ENCODE measurements at regions not wholly inside any gene's neighbourhood (a gene's known extent, or its start where the extent isn't known, plus 50 kb on each side); places are given as distances from the start of the nearest gene placed in this dataset.

GRCh38 chr4:115851918-115852766, 738.7 kb upstream of the NDST4 start:
- TF ChIP-seq SPI1 (IDR thresholded peaks at IDR 0.05; ENCODE audit: borderline replicate concordance, low read depth) (no peak), CTCF (IDR thresholded peaks at IDR 0.05; ENCODE audit: insufficient read depth, low read length) (peak; percentile 37), GABPA (IDR thresholded peaks at IDR 0.05; ENCODE audit: low read depth) (no peak), REST (IDR thresholded peaks at IDR 0.05; ENCODE audit: insufficient replicate concordance, low read depth) (no peak), POLR2AphosphoS5 (IDR thresholded peaks at IDR 0.05; ENCODE audit: low read depth) (no peak)
- peak; percentile 13 to 62 for DNase-seq (ENCODE audit: low read depth in 1 of 2, low spot score in 1 of 2)

GRCh38 chr4:115850799-115851509, 737.5 kb upstream of the NDST4 start:
- Histone ChIP-seq H3K27ac (replicated peaks) (no peak overlapping the region), H3K27me3 (ENCODE audit: insufficient read depth, poor library complexity, severe bottlenecking) (no peaks in the 10 kb centered on the region), H3K4me3 (replicated peaks; ENCODE audit: insufficient read depth, low read length) (no peak overlapping the region)
- DNase-seq (ENCODE audit: low read depth in 1 of 2, low spot score in 1 of 2): no peak
- TF ChIP-seq REST (IDR thresholded peaks at IDR 0.05; ENCODE audit: insufficient replicate concordance, low read depth) (no peak), CTCF (IDR thresholded peaks at IDR 0.05; ENCODE audit: insufficient read depth, low read length) (no peak), SPI1 (IDR thresholded peaks at IDR 0.05; ENCODE audit: borderline replicate concordance, low read depth) (no peak), GABPA (IDR thresholded peaks at IDR 0.05; ENCODE audit: low read depth) (no peak), POLR2AphosphoS5 (IDR thresholded peaks at IDR 0.05; ENCODE audit: low read depth) (no peak)

More at GRCh38 chr4:115851918-115852766, 738.7 kb upstream of the NDST4 start:
- Histone ChIP-seq H3K27me3 (ENCODE audit: insufficient read depth, poor library complexity, severe bottlenecking) (no peaks in the 10 kb centered on the region), H3K27ac (replicated peaks) (no peak overlapping the region), H3K4me3 (replicated peaks; ENCODE audit: insufficient read depth, low read length) (no peak overlapping the region)

GRCh38 chr4:115844180-115844579, 730.8 kb upstream of the NDST4 start:
- no peak for TF ChIP-seq SPI1 (IDR thresholded peaks at IDR 0.05; ENCODE audit: borderline replicate concordance, low read depth)
- TF ChIP-seq POLR2AphosphoS5 (IDR thresholded peaks at IDR 0.05; ENCODE audit: low read depth): no peak
- no peak for TF ChIP-seq CTCF (IDR thresholded peaks at IDR 0.05; ENCODE audit: insufficient read depth, low read length)
- no peak for TF ChIP-seq GABPA (IDR thresholded peaks at IDR 0.05; ENCODE audit: low read depth)
- Histone ChIP-seq H3K27ac (replicated peaks) (no peak overlapping the region), H3K4me3 (replicated peaks; ENCODE audit: insufficient read depth, low read length) (no peak overlapping the region), H3K27me3 (ENCODE audit: insufficient read depth, poor library complexity, severe bottlenecking) (no peaks in the 10 kb centered on the region)
- no peak for DNase-seq (ENCODE audit: low read depth in 1 of 2, low spot score in 1 of 2)

Data from HL-60 (cell line).